Right lobe of liver (tissue), 6 donors: ENCODE measurements at regions not wholly inside any gene's neighbourhood (a gene's known extent, or its start where the extent isn't known, plus 50 kb on each side); places are given as distances from the start of the nearest gene placed in this dataset.

Source experiments
- ATAC-seq, 4 donors: fragments of 200-7000 bp; cut with Tn5 transposase; one replicate each; pipeline ENCODE4 v1.9.1; 2020; ENCODE audit warnings: mild to moderate bottlenecking in 4 of 4, moderate library complexity in 4 of 4
- DNase-seq, 3 donors: peaks; one replicate each; pipeline ENCODE4 v3.0.0-alpha.2; 2020
- H3K27ac ChIP-seq, 3 donors: fragments of 200-600 bp; one replicate each; pipeline ENCODE4 v1.8.0; 2022
- H3K27me3 ChIP-seq, 2 donors: fragments of 200-600 bp; one replicate each; pipeline ENCODE4 v1.8.0; 2022
- H3K36me3 ChIP-seq, 4 donors: fragments of 200-600 bp; sonication (generic) in 1 of 4; one replicate each; pipeline versions ENCODE4 v1.5.1 to v1.8.0; 2017 to 2022; ENCODE audit warnings: control low read depth in 1 of 4
- H3K4me1 ChIP-seq, 4 donors: fragments of 200-600 bp; sonication (generic) in 1 of 4; one replicate each; pipeline versions ENCODE4 v1.5.1 to v1.8.0; 2017 to 2022; ENCODE audit warnings: control low read depth in 1 of 4
- H3K4me3 ChIP-seq, 3 donors: fragments of 200-600 bp; one replicate each; pipeline ENCODE4 v1.8.0; 2022
- H3K9me3 ChIP-seq, 4 donors: fragments of 200-600 bp; sonication (generic) in 1 of 4; one replicate each; pipeline versions ENCODE4 v1.5.1 to v1.8.0; 2017 to 2022; ENCODE audit warnings: control low read depth in 1 of 4
- POLR2A ChIP-seq: fragments of 450-650 bp; IDR thresholded peaks from one replicate; pipeline ENCODE4 v1.6.1; 2017; ENCODE audit warnings: antibody characterized with exemption, mild to moderate bottlenecking
- WGBS: methylation state at CpG from one replicate; pipeline ENCODE4 v1.1.6; 2018; ENCODE audit warnings: low coverage, low lambda C conversion rate; ENCODE audit not compliant: insufficient coverage; ENCODE audit errors: missing lambda C conversion rate; 5-methylcytosine and 5-hydroxymethylcytosine counted together
- intact Hi-C, 2 donors: fragments of 100-400 bp; cut with DNase I; formaldehyde crosslinking; loops; one replicate each; pipeline versions ENCODE4 v1.11.2 to v1.14.1; 2022
- TF ChIP-seq, protein P1 (sequence below), 4 donors: fragments of 200-600 bp in 3 of 4; fragments of 450-650 bp in 1 of 4; IDR thresholded peaks; one replicate each; pipeline versions ENCODE4 v1.5.1 to v1.8.0; 2016 to 2022; ENCODE audit warnings: antibody characterized with exemption in 4 of 4, mild to moderate bottlenecking in 2 of 4
- donor health status: DM: no; HTN: yes; CAD: no.
- donor health status: DM: no; HTN: no; CAD: no.
- donor health status: DM: no; HTN: no; CAD: no.
- donor health status: DM: no; HTN: yes; CAD: no.
- donor health status: DM: no; HTN: yes; CAD: no.

DNA sequence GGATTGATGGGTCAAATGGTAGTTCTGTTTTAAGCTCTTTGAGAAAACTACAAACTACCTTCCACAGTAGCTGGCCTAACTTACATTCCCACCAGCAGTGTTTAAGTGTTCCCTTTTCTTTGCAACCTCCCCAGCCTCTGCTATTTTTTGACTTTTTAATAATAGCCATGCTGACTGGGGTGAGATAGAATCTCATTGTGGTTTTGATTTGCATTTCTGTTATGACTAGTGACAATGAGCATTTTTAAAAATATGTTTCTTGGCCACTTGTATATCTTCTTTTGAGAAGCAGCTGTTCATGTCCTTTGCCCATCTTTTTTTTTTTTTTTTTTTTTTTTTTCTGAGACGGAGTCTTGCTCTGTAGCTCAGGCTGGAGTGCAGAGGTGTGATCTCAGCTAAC, 155.2 kb upstream of the BMPER start:
- Histone ChIP-seq H3K4me3 (no peak overlapping the region), H3K4me1 (no peaks in the 10 kb centered on the region), H3K9me3 (no peaks in the 10 kb centered on the region), H3K36me3 (no peaks in the 10 kb centered on the region), H3K27me3 (no peaks in the 10 kb centered on the region), H3K27ac (no peak overlapping the region)
- DNase-seq = no peak
- intact Hi-C loops = no loop called here
- TF ChIP-seq, protein P1, sequence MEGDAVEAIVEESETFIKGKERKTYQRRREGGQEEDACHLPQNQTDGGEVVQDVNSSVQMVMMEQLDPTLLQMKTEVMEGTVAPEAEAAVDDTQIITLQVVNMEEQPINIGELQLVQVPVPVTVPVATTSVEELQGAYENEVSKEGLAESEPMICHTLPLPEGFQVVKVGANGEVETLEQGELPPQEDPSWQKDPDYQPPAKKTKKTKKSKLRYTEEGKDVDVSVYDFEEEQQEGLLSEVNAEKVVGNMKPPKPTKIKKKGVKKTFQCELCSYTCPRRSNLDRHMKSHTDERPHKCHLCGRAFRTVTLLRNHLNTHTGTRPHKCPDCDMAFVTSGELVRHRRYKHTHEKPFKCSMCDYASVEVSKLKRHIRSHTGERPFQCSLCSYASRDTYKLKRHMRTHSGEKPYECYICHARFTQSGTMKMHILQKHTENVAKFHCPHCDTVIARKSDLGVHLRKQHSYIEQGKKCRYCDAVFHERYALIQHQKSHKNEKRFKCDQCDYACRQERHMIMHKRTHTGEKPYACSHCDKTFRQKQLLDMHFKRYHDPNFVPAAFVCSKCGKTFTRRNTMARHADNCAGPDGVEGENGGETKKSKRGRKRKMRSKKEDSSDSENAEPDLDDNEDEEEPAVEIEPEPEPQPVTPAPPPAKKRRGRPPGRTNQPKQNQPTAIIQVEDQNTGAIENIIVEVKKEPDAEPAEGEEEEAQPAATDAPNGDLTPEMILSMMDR (IDR thresholded peaks at IDR 0.05) = no peak
- no peak for TF ChIP-seq POLR2A
- no peak for ATAC-seq
- WGBS = 88% methylated on average over 1 of the region's 1 CpG

DNA sequence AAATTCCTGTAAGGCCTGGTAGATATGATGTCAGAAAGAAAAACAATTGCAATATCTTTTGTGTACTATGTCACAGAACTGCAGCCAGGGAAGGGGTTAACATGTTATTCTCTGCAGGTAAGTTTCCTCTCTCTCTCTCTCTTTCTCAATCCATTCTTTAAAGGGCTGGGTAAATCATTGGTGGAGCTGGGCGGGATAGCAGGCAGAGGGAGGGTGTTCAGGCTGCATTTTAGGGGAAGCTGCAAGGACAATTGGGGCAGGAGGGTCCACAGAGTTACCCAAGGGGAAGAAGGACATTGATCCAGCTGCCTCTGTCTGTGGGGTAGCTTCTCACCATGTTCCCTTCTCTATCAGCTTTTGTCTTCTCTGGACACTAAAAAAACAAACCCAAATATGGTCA, 153.9 kb upstream of the BMPER start:
- no peak for TF ChIP-seq POLR2A
- TF ChIP-seq, protein P1 (IDR thresholded peaks at IDR 0.05) = no peak
- Histone ChIP-seq H3K36me3 (no peaks in the 10 kb centered on the region), H3K9me3 (no peaks in the 10 kb centered on the region), H3K4me3 (no peak overlapping the region), H3K27me3 (no peaks in the 10 kb centered on the region), H3K27ac (no peak overlapping the region), H3K4me1 (no peaks in the 10 kb centered on the region)
- DNase-seq (no peak), ATAC-seq (no peak)
- 67% methylated on average over 1 of the region's 1 CpG for WGBS
- intact Hi-C loops = no loop called here

DNA sequence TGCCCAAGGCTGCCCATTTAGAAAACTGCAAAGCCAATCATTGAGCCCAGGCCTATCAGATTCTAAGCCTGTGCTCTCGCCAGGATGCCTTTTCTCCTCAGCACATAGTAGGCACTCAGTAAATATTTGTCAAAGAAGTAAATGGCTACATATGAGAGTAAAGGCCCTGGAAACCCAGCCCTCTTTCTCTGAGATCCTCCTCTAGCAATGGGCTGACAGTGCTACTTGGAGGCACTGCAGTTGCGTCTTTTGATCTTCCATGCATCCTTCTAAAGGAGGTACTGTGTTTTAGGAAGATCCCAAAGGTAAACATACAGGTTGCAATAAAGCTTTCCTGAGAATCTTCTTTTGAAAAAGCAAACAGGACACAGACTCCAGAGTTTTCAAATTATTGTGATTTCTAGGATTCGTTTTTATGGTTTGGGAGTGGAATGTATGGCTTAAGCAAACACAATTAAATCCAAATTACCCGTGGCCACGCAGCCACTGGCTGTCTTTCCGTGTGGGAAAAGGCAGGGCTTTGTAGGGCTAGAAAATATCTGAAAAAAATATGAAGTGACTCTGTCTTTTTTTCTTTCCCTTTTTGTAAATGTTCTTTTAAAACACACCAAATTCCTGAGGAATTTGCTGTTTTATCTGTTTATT, 151.3 kb upstream of the BMPER start:
- TF ChIP-seq POLR2A = no peak
- TF ChIP-seq, protein P1 (IDR thresholded peaks at IDR 0.05) = no peak
- DNase-seq (no peak), ATAC-seq (no peak)
- Histone ChIP-seq H3K4me1 (no peaks in the 10 kb centered on the region), H3K27ac (no peak overlapping the region), H3K36me3 (no peaks in the 10 kb centered on the region), H3K9me3 (no peaks in the 10 kb centered on the region), H3K4me3 (no peak overlapping the region), H3K27me3 (no peaks in the 10 kb centered on the region)
- intact Hi-C loops = no loop called here
- WGBS = 42% methylated on average over 6 of the region's 6 CpGs

DNA sequence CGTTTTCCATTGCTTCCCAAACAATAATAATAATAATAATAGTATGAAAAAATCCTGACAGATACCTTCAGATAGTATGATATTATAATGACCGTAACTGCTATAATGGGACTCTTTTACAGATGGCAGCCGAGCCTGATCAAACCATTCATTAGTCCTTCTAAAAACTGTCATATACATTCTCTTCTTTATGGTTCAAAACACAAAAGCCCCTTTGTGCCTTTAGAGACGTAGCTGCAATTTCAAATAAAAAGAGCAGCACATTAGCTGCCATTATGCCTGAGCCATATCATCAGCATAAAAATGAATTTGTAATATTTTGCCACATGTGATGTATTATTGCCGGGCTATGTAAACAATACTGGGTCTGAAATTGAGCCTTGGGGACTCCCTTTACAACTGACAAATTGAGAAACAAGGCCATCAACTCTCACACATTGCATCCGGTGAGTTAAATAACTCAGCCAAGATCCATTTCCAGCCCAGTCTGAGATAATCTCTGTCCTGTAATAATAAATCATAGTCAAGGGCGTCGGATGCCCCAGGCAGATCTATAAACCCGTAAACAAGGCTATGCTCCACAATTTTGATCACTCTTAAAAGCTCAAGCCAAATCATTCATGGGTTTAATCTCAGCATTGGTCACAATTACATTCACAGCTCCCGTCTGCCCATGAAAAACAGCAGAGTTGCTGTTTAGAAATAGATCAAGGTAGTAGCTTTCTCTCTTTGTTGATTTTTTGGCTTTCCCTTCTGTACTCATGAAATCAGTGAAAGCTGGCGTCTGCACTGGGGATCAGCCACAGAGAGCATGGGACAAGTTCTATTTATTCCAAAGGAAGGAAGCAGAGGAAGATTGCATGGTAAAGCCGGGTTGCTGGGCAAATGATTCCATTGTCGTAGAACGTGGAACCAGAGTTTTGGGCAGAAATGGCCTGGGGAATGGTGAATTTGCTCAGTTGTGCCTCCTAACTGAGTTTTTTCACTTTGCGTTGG, 150.1 kb upstream of the BMPER start:
- H3K36me3 ChIP-seq = no peaks in the 10 kb centered on the region
- ATAC-seq = peak; percentile 53 to 79 (median 67)

More for the DNA sequence above, 150.1 kb upstream of the BMPER start:
- intact Hi-C loops = no loop called here
- H3K4me3 ChIP-seq = no peak overlapping the region
- TF ChIP-seq POLR2A = no peak
- TF ChIP-seq, protein P1 (IDR thresholded peaks at IDR 0.05) = no peak
- no peak for DNase-seq
- no peaks in the 10 kb centered on the region for H3K4me1 ChIP-seq
- no peak overlapping the region for H3K27ac ChIP-seq
- no peaks in the 10 kb centered on the region for H3K9me3 ChIP-seq
- 68% methylated on average over 14 of the region's 15 CpGs for WGBS
- H3K27me3 ChIP-seq = no peaks in the 10 kb centered on the region
